Choroid plexus epithelial cell (primary cell): ENCODE measurements at regions not wholly inside any gene's neighbourhood (a gene's known extent, or its start where the extent isn't known, plus 50 kb on each side); places are given as distances from the start of the nearest gene placed in this dataset.

Experiments
- DNase-seq: peaks from one replicate; pipeline ENCODE4 v3.0.0-alpha.2; 2010; ENCODE audit warnings: low read depth
- H3K4me3 ChIP-seq: 2 replicates; pipeline ENCODE4 v1.5.1; 2011; ENCODE audit warnings: low read depth, mild to moderate bottlenecking, control low read depth, low read length, moderate library complexity
- TF ChIP-seq, protein P1 (sequence below): conservative IDR thresholded peaks from 2 replicates; pipeline ENCODE4 v1.5.1; 2011; ENCODE audit warnings: low read depth, mild to moderate bottlenecking, control low read depth, inconsistent platforms, low read length, moderate library complexity

DNA sequence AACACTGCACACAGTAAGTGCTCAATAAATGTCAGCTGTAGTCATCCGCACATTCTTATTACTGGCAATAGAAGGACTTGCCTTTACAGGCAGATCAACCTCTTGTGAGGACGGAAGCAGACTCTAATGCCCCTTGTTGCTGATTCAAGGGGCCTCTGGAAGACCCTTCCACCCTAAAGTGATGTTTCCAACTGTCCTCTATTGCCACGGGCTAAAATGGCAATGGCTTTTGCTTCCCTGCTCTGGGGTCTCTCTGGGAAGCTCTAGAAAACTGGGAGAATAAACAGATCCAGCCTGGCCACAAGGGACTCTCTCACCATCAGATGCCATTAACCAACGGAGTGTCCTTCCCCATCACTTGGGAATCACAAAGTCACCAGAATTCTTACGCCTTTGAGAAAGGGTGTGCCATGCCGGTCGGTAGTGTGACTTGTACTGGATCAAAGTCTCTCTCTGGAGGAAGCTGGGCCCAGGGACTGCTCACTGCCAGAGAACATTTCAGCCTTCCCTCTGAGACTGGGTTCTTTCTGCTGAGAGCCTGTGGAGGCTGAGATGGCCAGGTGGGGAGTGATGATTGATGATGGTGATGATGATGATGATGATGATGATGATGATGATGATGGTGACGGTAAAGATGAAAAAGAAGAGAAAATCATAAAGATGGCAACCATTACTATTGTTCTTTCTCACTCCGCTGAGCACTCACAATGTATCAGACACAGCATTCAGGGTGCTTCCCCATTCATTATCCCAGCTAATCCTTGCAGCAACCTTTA is 146.8 kb downstream of the CYLD start:
- DNase-seq, result no peak
- H3K4me3 ChIP-seq, result no peak overlapping the region
- TF ChIP-seq, protein P1, sequence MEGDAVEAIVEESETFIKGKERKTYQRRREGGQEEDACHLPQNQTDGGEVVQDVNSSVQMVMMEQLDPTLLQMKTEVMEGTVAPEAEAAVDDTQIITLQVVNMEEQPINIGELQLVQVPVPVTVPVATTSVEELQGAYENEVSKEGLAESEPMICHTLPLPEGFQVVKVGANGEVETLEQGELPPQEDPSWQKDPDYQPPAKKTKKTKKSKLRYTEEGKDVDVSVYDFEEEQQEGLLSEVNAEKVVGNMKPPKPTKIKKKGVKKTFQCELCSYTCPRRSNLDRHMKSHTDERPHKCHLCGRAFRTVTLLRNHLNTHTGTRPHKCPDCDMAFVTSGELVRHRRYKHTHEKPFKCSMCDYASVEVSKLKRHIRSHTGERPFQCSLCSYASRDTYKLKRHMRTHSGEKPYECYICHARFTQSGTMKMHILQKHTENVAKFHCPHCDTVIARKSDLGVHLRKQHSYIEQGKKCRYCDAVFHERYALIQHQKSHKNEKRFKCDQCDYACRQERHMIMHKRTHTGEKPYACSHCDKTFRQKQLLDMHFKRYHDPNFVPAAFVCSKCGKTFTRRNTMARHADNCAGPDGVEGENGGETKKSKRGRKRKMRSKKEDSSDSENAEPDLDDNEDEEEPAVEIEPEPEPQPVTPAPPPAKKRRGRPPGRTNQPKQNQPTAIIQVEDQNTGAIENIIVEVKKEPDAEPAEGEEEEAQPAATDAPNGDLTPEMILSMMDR, result no peak

DNA sequence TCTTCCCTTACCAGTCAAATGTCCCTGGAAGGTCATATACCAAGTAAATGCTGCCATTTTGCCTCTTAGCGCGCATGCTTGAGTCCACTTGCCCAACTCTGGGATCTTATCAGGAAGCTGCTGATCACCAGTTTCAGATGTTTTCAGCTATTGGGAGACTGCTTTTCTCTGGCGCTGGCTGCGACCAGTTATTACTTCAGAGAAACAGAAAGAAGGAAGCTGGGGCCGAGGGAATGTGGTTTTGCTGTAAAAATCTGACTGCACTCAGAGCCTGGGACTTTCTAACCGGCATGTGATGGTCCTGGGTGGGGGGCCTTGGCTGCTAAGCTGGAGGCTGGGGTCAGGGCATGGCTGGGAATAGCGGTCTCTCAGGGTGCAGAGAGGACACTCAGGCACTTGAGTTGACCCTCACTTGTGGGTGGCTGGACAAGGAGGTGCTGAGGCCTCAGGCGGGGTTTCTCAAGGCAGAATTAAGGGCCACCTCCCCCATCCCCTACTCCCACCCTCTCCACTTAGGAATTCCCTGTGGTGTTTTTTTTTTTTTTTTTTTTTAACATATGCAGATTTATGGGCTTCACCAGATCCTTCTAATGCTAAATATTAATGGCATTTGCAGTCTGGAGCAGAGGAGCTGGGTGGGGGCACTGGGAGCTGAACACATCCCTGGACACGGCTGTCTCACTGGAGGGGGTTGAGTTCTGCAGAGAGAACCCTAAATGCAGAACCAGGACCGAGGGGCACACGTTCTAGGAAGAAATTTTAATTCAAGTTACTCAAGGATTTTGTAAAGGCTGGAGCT is 145.8 kb downstream of the CYLD start:
- DNase-seq, result no peak
- TF ChIP-seq, protein P1, result no peak
- no peak overlapping the region for H3K4me3 ChIP-seq

DNA sequence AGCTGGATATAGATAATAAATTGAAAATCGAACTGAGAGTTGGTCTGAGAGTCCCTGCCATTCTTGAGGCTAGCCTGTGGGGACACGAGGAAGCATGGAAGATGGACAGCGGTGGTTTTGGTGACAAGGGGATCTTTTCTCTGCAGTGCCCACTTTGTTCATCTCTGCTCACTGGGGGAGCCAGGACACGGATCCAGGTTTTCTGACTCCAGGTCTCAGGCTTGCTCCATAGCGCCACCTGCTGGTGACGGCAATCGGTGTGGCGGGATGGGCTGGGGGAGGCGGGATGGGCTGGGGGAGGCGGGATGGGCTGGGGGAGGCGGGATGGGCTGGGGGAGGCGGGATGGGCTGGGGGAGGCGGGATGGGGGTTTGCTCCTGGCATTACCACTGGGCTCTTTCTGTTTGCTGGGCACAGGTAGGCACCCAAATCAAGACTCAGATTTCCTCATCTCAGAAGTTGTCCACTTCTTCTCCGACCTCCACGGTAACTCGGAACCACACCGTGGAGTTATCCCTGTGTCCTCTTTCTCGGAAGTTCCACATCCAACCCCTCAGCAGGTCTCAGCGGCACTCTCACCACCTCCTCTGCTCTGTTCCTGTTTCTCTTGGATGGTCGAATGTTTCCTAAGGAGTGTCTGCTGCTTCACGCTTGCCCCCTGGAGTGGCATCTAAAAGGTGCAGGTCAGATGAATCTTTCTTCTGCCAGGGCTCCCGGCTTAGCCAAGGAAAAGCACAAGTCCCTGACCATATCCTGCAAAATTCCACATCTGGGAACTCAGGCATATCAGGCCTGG is 142.4 kb downstream of the CYLD start:
- TF ChIP-seq, protein P1, result peak; percentile 15
- H3K4me3 ChIP-seq, result no peak overlapping the region
- DNase-seq, result no peak

DNA sequence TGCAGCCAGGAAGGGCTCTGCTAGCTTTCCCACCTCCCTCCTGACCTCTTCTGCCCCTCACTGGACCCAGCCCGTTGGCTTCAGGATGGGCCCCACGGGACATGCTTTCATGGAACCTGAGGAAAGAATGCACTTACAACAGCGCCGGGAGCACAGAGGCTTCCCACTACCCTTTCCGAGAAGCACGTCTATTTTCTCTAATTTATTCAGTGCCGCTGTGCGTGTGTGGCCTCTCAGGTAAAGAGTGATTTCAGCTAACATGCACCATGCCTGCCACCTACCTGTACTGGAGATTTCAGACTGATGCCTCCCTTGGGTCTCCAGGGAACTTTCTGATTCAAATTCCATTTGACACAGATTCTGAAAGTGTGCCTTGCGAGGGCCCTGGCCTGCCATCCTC is 140.1 kb downstream of the CYLD start:
- TF ChIP-seq, protein P1, result no peak
- no peak for DNase-seq
- H3K4me3 ChIP-seq, result no peak overlapping the region

DNA sequence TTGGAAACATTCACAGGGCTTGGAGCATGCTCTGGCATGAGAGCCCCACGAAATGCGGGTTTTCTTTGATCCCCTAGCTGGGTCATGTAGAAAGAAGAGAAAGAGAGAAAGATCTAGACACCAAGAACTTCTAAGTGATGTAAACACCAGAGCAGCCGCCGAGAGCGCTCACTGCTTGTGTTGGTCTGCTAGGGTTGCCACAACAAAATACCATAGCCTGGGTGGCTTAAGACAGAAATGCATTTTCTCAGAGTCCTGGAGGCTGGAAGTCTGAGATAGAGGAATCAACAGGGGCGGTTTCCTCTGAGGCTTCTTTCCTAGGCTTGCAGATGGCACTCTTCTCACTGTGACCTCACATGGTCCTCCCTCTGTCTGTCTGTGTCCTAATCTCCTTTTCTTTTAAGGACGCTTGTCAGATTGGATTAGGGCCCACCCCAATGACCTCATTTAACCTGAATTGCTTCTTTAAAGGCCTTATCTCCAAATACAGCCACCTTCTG is 139.5 kb downstream of the CYLD start:
- DNase-seq, result no peak
- TF ChIP-seq, protein P1, result no peak
- H3K4me3 ChIP-seq, result no peak overlapping the region

DNA sequence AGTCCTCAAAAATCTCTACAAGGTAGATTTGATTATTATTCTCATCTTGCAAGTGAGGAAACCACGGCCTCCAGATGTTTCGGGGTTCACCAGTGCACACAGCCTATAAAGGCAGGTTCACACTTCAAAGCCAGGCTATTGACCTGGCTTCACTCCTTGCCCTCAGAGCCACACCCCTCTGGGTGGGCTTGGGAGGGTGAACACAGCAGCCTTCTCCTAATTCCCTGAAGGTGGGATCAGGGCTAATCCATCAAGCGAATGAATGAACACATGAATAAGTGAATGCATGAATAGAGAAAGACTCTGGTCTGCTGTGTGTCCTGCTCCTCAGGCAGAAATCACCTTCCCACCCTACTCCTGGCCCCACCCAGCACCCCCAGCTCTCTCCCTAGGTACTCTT is 139.0 kb downstream of the CYLD start:
- no peak for DNase-seq
- TF ChIP-seq, protein P1, result no peak
- no peak overlapping the region for H3K4me3 ChIP-seq
